Natural killer cell (primary cell): ENCODE measurements at regions not wholly inside any gene's neighbourhood (a gene's known extent, or its start where the extent isn't known, plus 50 kb on each side); places are given as distances from the start of the nearest gene placed in this dataset.
"Not testable (repeated sequence)": the region's sequence is repeated elsewhere in the genome, so short reads cannot be mapped to it uniquely, and the experiment has no call there.

Experiments used
- ATAC-seq, 3 donors: fragments of 150-1000 bp in 2 of 3; fragments of 200-7000 bp in 1 of 3; cut with Tn5 transposase; 1 replicate in 1 of 3; 2 replicates in 2 of 3; pipeline ENCODE4 v1.10.0; 2021; ENCODE audit warnings: mild to moderate bottlenecking in 2 of 3, moderate library complexity in 2 of 3
- DNase-seq, 2 donors: peaks; one replicate each; pipeline versions ENCODE4 v3.0.0 to v3.0.0-alpha.2; 2013 to 2021; ENCODE audit warnings: mixed read lengths in 1 of 2
- H3K27ac ChIP-seq: one replicate; pipeline ENCODE4 v1.5.1; 2013; ENCODE audit warnings: mild to moderate bottlenecking, low read length
- H3K27me3 ChIP-seq: one replicate; pipeline ENCODE4 v1.6.1; 2013; ENCODE audit warnings: low read length; ENCODE audit not compliant: control insufficient read depth, insufficient read depth
- H3K36me3 ChIP-seq: one replicate; pipeline ENCODE4 v1.6.1; 2013; ENCODE audit warnings: low read length; ENCODE audit not compliant: control insufficient read depth, insufficient read depth
- H3K4me1 ChIP-seq: one replicate; pipeline ENCODE4 v1.6.1; 2013; ENCODE audit warnings: low read length; ENCODE audit not compliant: control insufficient read depth, insufficient read depth
- H3K4me3 ChIP-seq: one replicate; pipeline ENCODE4 v1.5.1; 2013; ENCODE audit warnings: low read length
- H3K9me3 ChIP-seq: one replicate; pipeline ENCODE4 v1.6.1; 2013; ENCODE audit warnings: low read length; ENCODE audit not compliant: control insufficient read depth, insufficient read depth
- H3K27ac Mint-ChIP-seq, 2 donors: one replicate each; pipeline ENCODE4 v1.8.0; 2022; ENCODE audit warnings: mild to moderate bottlenecking in 2 of 2, mixed read lengths in 2 of 2, moderate library complexity in 1 of 2
- H3K27me3 Mint-ChIP-seq, 2 donors: one replicate each; pipeline ENCODE4 v1.8.0; 2022; ENCODE audit warnings: low read depth in 2 of 2, mixed read lengths in 2 of 2
- H3K36me3 Mint-ChIP-seq: one replicate; pipeline ENCODE4 v1.8.0; 2022; ENCODE audit warnings: mixed read lengths
- H3K4me1 Mint-ChIP-seq, 2 donors: one replicate each; pipeline ENCODE4 v1.8.0; 2022; ENCODE audit warnings: mixed read lengths in 2 of 2
- H3K4me3 Mint-ChIP-seq: one replicate; pipeline ENCODE4 v1.8.0; 2022; ENCODE audit warnings: mild to moderate bottlenecking, moderate library complexity, mixed read lengths
- H3K9me3 Mint-ChIP-seq, 2 donors: one replicate each; pipeline ENCODE4 v1.8.0; 2022; ENCODE audit warnings: mixed read lengths in 2 of 2
- CTCF ChIP-seq: fragments of 200-600 bp; IDR thresholded peaks from one replicate; pipeline ENCODE4 v1.8.0; 2022; ENCODE audit warnings: antibody characterized with exemption
- WGBS: methylation state at CpG from one replicate; pipeline ENCODE4 v1.1.7; 2013; ENCODE audit warnings: missing lambda C conversion rate; ENCODE audit not compliant: insufficient coverage; 5-methylcytosine and 5-hydroxymethylcytosine counted together
- intact Hi-C: fragments of 100-400 bp; cut with micrococcal nuclease; formaldehyde crosslinking; loops from one replicate; pipeline ENCODE4 v1.14.2; 2022

- intact Hi-C loops, result no loop called here
- ATAC-seq (no peak), DNase-seq (no peak)
- Mint-ChIP-seq H3K4me1 (no peaks in the 10 kb centered on the region), H3K27ac (no peak overlapping the region), H3K9me3 (no peaks in the 10 kb centered on the region), H3K27me3 (peaks cover 8 to 35% of the 10 kb centered on the region in 2 donors), H3K4me3 (no peak overlapping the region), H3K36me3 (no peaks in the 10 kb centered on the region)
- Histone ChIP-seq H3K4me1 (no peaks in the 10 kb centered on the region), H3K4me3 (no peak overlapping the region), H3K27me3 (no peaks in the 10 kb centered on the region), H3K9me3 (no peaks in the 10 kb centered on the region), H3K36me3 (no peaks in the 10 kb centered on the region), H3K27ac (no peak overlapping the region)
- WGBS, result 93% methylated on average over 1 of the region's 3 CpGs
- no peak for TF ChIP-seq CTCF
These were observed 111.0 kb upstream of the ADTRP start for GRCh38 chr6:11889572-11889971.

- Histone ChIP-seq H3K27ac (no peak overlapping the region), H3K9me3 (no peaks in the 10 kb centered on the region), H3K4me1 (no peaks in the 10 kb centered on the region), H3K4me3 (no peak overlapping the region), H3K36me3 (no peaks in the 10 kb centered on the region), H3K27me3 (no peaks in the 10 kb centered on the region)
- H3K27me3 Mint-ChIP-seq, result peaks cover 3 to 30% of the 10 kb centered on the region in 2 donors
- H3K4me3 Mint-ChIP-seq, result no peak overlapping the region
- DNase-seq (no peak), ATAC-seq (no peak)
- WGBS, result 93% methylated on average over 4 of the region's 5 CpGs
- intact Hi-C loops, result no loop called here
- no peaks in the 10 kb centered on the region for H3K4me1 Mint-ChIP-seq
- H3K9me3 Mint-ChIP-seq, result no peaks in the 10 kb centered on the region
- H3K36me3 Mint-ChIP-seq, result no peaks in the 10 kb centered on the region
- H3K27ac Mint-ChIP-seq, result no peak overlapping the region
- no peak for TF ChIP-seq CTCF
These were observed 110.1 kb upstream of the ADTRP start for GRCh38 chr6:11888727-11889126.

- Histone ChIP-seq H3K9me3 (no peaks in the 10 kb centered on the region), H3K27ac (no peak overlapping the region), H3K27me3 (no peaks in the 10 kb centered on the region), H3K4me1 (no peaks in the 10 kb centered on the region), H3K36me3 (no peaks in the 10 kb centered on the region), H3K4me3 (no peak overlapping the region)
- ATAC-seq (no peak), DNase-seq (no peak)
- intact Hi-C loops, result no loop called here
- Mint-ChIP-seq H3K36me3 (no peaks in the 10 kb centered on the region), H3K27me3 (peaks cover 8 to 32% of the 10 kb centered on the region in 2 donors), H3K9me3 (peaks cover 0 to 4% of the 10 kb centered on the region in 2 donors), H3K27ac (no peak overlapping the region), H3K4me1 (no peaks in the 10 kb centered on the region), H3K4me3 (no peak overlapping the region)
- no peak for TF ChIP-seq CTCF
- 82% methylated on average over 1 of the region's 1 CpG for WGBS
These were observed 106.6 kb upstream of the ADTRP start for GRCh38 chr6:11885159-11885558.

GRCh38 chr6:11883471-11883870 is 104.9 kb upstream of the ADTRP start:
- ATAC-seq, intact Hi-C loops: not testable (repeated sequence)

GRCh38 chr6:11880156-11880555 is 101.6 kb upstream of the ADTRP start:
- H3K9me3 ChIP-seq, ATAC-seq, H3K27me3 ChIP-seq, H3K4me3 Mint-ChIP-seq, DNase-seq, H3K4me1 Mint-ChIP-seq, H3K9me3 Mint-ChIP-seq, H3K4me3 ChIP-seq, H3K36me3 Mint-ChIP-seq, H3K36me3 ChIP-seq, H3K27ac ChIP-seq, H3K27ac Mint-ChIP-seq, H3K4me1 ChIP-seq, intact Hi-C loops: not testable (repeated sequence)
- 87% methylated on average over 3 of the region's 4 CpGs for WGBS
- peaks cover 12 to 19% of the 10 kb centered on the region in 2 donors for H3K27me3 Mint-ChIP-seq

More at GRCh38 chr6:11883471-11883870, 104.9 kb upstream of the ADTRP start:
- H3K9me3 Mint-ChIP-seq, H3K4me1 ChIP-seq, H3K27me3 ChIP-seq, H3K4me3 Mint-ChIP-seq, H3K9me3 ChIP-seq, H3K36me3 Mint-ChIP-seq, DNase-seq, H3K27ac ChIP-seq, H3K4me3 ChIP-seq, H3K4me1 Mint-ChIP-seq, H3K27ac Mint-ChIP-seq, H3K36me3 ChIP-seq: not testable (repeated sequence)
- 100% methylated on average over 1 of the region's 2 CpGs for WGBS
- peaks cover 10 to 32% of the 10 kb centered on the region in 2 donors for H3K27me3 Mint-ChIP-seq
